Neutrophil (primary cell): ENCODE measurements at regions not wholly inside any gene's neighbourhood (a gene's known extent, or its start where the extent isn't known, plus 50 kb on each side); places are given as distances from the start of the nearest gene placed in this dataset.
A peak's percentile ranks its signal among the peaks of the same experiment; 100 is the strongest.

Source experiments
- H3K27ac ChIP-seq: fragments of 200-600 bp; sonication (generic); 2 replicates; pipeline ENCODE4 v1.5.1; 2016; ENCODE audit warnings: mild to moderate bottlenecking, moderate library complexity
- H3K27me3 ChIP-seq: fragments of 200-600 bp; sonication (generic); 2 replicates; pipeline ENCODE4 v1.6.0; 2016; ENCODE audit warnings: mild to moderate bottlenecking
- H3K36me3 ChIP-seq: fragments of 200-600 bp; sonication (generic); 2 replicates; pipeline ENCODE4 v1.5.1; 2017
- H3K4me1 ChIP-seq, 2 experiments: fragments of 200-600 bp in 1 of 2; sonication (generic) in 1 of 2; 1 replicate in 1 of 2; 2 replicates in 1 of 2; pipeline versions ENCODE4 v1.5.1 to v1.6.1; 2013 to 2016; ENCODE audit warnings: low read depth in 1 of 2, low read length in 1 of 2, mild to moderate bottlenecking in 1 of 2, moderate library complexity in 1 of 2; ENCODE audit not compliant: control insufficient read depth in 1 of 2, insufficient read depth in 1 of 2
- H3K4me3 ChIP-seq, 2 experiments: fragments of 200-600 bp in 1 of 2; sonication (generic) in 1 of 2; 1 replicate in 1 of 2; 2 replicates in 1 of 2; pipeline ENCODE4 v1.5.1; 2013 to 2016; ENCODE audit warnings: low read depth in 1 of 2, low read length in 1 of 2, mild to moderate bottlenecking in 1 of 2, moderate library complexity in 1 of 2
- H3K9me3 ChIP-seq: fragments of 200-600 bp; sonication (generic); 2 replicates; pipeline ENCODE4 v1.5.1; 2016
- TF ChIP-seq, protein P1 (sequence below): fragments of 200-600 bp; sonication (generic); IDR thresholded peaks from 2 replicates; pipeline ENCODE4 v1.5.1; 2016; ENCODE audit warnings: antibody characterized with exemption

DNA sequence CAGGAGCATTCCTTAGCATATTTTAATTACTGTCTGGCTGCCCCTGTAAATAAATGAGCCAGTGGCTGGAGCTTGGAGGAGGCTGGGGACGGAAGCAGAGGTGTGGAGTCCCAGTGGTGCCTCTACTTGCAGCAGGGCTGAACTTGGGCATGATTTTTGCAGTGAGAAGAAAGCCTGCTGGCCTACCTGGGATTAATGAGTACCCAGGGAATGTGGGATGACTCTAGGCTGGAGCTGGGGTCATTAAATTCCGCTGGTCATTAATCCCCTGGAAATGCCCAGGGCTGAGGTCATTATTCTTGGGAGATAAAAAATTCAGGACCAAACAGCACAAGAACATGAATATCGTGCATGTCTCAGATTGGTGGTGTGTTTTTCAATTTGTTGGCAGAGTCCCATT, 753.3 kb downstream of the VRK1 start:
- H3K27me3 ChIP-seq, result no peaks in the 10 kb centered on the region
- H3K4me1 ChIP-seq, result no peaks in the 10 kb centered on the region
- H3K9me3 ChIP-seq, result no peaks in the 10 kb centered on the region
- H3K36me3 ChIP-seq, result no peaks in the 10 kb centered on the region
- H3K27ac ChIP-seq, result no peak overlapping the region
- TF ChIP-seq, protein P1, sequence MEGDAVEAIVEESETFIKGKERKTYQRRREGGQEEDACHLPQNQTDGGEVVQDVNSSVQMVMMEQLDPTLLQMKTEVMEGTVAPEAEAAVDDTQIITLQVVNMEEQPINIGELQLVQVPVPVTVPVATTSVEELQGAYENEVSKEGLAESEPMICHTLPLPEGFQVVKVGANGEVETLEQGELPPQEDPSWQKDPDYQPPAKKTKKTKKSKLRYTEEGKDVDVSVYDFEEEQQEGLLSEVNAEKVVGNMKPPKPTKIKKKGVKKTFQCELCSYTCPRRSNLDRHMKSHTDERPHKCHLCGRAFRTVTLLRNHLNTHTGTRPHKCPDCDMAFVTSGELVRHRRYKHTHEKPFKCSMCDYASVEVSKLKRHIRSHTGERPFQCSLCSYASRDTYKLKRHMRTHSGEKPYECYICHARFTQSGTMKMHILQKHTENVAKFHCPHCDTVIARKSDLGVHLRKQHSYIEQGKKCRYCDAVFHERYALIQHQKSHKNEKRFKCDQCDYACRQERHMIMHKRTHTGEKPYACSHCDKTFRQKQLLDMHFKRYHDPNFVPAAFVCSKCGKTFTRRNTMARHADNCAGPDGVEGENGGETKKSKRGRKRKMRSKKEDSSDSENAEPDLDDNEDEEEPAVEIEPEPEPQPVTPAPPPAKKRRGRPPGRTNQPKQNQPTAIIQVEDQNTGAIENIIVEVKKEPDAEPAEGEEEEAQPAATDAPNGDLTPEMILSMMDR, result no peak
- H3K4me3 ChIP-seq, result no peak overlapping the region

GRCh38 chr14:97554597-97554996, 757.4 kb downstream of the VRK1 start:
- TF ChIP-seq, protein P1, result no peak
- Histone ChIP-seq H3K36me3 (no peaks in the 10 kb centered on the region), H3K4me3 (no peak overlapping the region), H3K27me3 (no peaks in the 10 kb centered on the region), H3K9me3 (no peaks in the 10 kb centered on the region), H3K27ac (no peak overlapping the region), H3K4me1 (no peaks in the 10 kb centered on the region)

DNA sequence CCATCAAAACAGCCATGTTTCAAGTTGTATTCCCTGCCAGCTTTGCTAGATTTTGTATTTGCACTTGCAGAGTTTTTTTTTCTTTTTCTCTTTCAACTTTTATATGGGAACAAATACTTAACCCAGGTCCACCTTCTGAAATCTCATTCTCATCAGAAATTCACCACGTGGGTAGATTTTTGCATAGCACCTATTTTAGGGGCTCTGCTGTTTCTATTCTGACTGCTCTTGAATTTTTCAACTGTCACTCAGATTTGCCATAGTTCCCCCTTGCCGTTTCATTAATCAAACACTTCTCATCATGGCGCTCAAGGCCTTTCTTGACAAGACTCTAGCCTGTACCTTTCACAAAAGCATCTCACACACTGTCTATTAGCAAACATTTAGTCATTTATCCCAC, 767.2 kb downstream of the VRK1 start:
- TF ChIP-seq, protein P1, result no peak
- no peaks in the 10 kb centered on the region for H3K9me3 ChIP-seq
- H3K27me3 ChIP-seq, result no peaks in the 10 kb centered on the region
- H3K4me1 ChIP-seq, result peaks cover 8 to 11% of the 10 kb centered on the region in 2 experiments
- H3K36me3 ChIP-seq, result no peaks in the 10 kb centered on the region
- H3K27ac ChIP-seq, result no peak overlapping the region
- H3K4me3 ChIP-seq, result no peak overlapping the region

DNA sequence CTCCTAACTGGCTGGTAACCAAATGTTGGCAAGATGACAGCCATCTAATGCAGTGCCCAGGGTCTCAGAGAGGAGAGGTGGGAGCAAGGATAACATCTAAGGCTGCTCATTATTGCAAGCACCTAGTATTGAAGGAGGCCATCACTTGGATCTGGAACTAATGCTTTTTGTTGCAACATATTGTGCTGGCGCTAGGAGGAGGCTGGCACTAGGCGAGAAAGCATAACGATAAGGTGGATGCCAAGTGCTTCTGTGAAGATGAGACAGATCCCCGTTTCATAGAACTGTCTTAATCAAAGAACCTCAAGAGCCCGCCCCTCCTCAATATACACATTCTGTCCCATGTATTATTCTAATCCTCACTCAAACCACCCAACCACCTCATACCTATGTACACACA, 774.0 kb downstream of the VRK1 start:
- TF ChIP-seq, protein P1, result no peak
- no peaks in the 10 kb centered on the region for H3K9me3 ChIP-seq

DNA sequence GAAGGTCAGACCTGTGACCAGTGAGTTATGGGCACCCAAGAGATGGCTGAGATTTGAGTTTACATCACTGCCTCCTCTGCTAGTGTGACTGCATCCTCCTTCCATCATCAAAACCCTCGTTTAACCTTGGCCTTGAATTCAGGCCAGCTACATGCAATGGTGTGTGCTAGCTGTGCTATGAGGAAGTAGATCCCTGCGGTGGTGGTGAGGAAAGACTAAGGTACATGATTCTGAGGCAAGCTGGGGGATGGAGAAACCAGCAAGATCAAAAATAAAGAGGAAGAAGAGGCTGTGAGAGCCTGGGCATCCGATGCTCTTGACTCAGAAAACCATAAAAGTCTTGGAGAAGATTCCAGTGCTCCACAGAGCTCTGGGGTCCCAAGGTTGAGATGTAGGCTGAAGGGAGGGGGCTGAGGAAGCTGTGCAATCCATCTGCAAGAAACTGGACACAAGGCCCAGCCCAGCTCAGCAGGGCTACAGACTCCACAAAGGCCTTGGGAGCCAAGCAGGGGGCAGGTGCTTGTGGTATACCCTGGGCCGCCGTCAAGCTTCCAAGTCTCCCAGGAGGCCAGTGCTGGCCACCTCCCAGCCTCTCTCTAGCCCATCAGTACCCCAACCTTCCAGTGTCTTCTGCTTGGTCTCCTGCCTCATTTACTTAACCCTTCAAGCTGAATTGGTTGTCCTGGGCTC, 774.8 kb downstream of the VRK1 start:
- peaks cover 38 to 39% of the 10 kb centered on the region in 2 experiments for H3K4me1 ChIP-seq
- peak overlapping the region in 1 of 2 experiments; percentile 1 for H3K4me3 ChIP-seq
- TF ChIP-seq, protein P1, result no peak
- H3K9me3 ChIP-seq, result no peaks in the 10 kb centered on the region
- no peaks in the 10 kb centered on the region for H3K36me3 ChIP-seq
- H3K27me3 ChIP-seq, result no peaks in the 10 kb centered on the region
- peak overlapping the region; percentile 89 for H3K27ac ChIP-seq

More for the DNA sequence above, 774.0 kb downstream of the VRK1 start:
- Histone ChIP-seq H3K27me3 (no peaks in the 10 kb centered on the region), H3K4me3 (no peak overlapping the region), H3K27ac (peak overlapping the region; percentile 89), H3K36me3 (no peaks in the 10 kb centered on the region), H3K4me1 (peaks cover 38 to 39% of the 10 kb centered on the region in 2 experiments)
